ENCODE measurements at regions not wholly inside any gene's neighbourhood (a gene's known extent, or its start where the extent isn't known, plus 50 kb on each side); places are given as distances from the start of the nearest gene placed in this dataset.

GRCh38 chr1:168974117-168974516 lies 132.4 kb upstream of the ATP1B1 start:
- TF ChIP-seq CTCF (IDR thresholded peaks at IDR 0.05) (no peak), POLR2A (IDR thresholded peaks at IDR 0.05) (no peak)

All from right lobe of liver (tissue), 4 donors.